Upper lobe of right lung (tissue), 1 donor: ENCODE measurements at regions not wholly inside any gene's neighbourhood (a gene's known extent, or its start where the extent isn't known, plus 50 kb on each side); places are given as distances from the start of the nearest gene placed in this dataset.

Experiments used
- ATAC-seq: fragments of 200-7000 bp; cut with Tn5 transposase; one replicate; pipeline ENCODE4 v1.9.1; 2020; ENCODE audit warnings: mild to moderate bottlenecking, moderate library complexity
- DNase-seq: peaks from one replicate; pipeline ENCODE4 v3.0.0-alpha.2; 2020
- H3K27ac ChIP-seq: fragments of 200-600 bp; one replicate; pipeline ENCODE4 v1.8.0; 2022
- H3K27me3 ChIP-seq: fragments of 200-600 bp; one replicate; pipeline ENCODE4 v1.8.0; 2022; ENCODE audit warnings: mild to moderate bottlenecking
- H3K36me3 ChIP-seq: fragments of 200-600 bp; one replicate; pipeline ENCODE4 v1.8.0; 2022
- H3K4me1 ChIP-seq: fragments of 200-600 bp; one replicate; pipeline ENCODE4 v1.8.0; 2022
- H3K4me3 ChIP-seq: fragments of 200-600 bp; one replicate; pipeline ENCODE4 v1.8.0; 2022; ENCODE audit warnings: mild to moderate bottlenecking
- H3K9me3 ChIP-seq: fragments of 200-600 bp; one replicate; pipeline ENCODE4 v1.8.0; 2022
- CTCF ChIP-seq: fragments of 200-600 bp; IDR thresholded peaks from one replicate; pipeline ENCODE4 v1.8.0; 2022; ENCODE audit warnings: antibody characterized with exemption
- intact Hi-C: fragments of 100-400 bp; cut with DNase I; formaldehyde crosslinking; loops from one replicate; pipeline ENCODE4 v1.11.0; 2022
- donor health status: DM: no; HTN: yes; CAD: no; lungs with severe emphysema.

- no peak overlapping the region for H3K27ac ChIP-seq
- DNase-seq (no peak), ATAC-seq (no peak)
- no peak for TF ChIP-seq CTCF
- H3K36me3 ChIP-seq = no peaks in the 10 kb centered on the region
- H3K9me3 ChIP-seq = no peaks in the 10 kb centered on the region
- H3K4me3 ChIP-seq = no peak overlapping the region
- intact Hi-C loops = no loop called here
- H3K4me1 ChIP-seq = no peaks in the 10 kb centered on the region
- no peaks in the 10 kb centered on the region for H3K27me3 ChIP-seq
Measured at GRCh38 chr7:132691201-132691600, 114.9 kb upstream of the PLXNA4 start.

- intact Hi-C loops = no loop called here
- no peak for TF ChIP-seq CTCF
- ATAC-seq = no peak
Measured at GRCh38 chr7:132690174-132690573, 113.9 kb upstream of the PLXNA4 start.

GRCh38 chr7:132687981-132688383, 111.7 kb upstream of the PLXNA4 start:
- no peaks in the 10 kb centered on the region for H3K27me3 ChIP-seq
- H3K9me3 ChIP-seq = no peaks in the 10 kb centered on the region
- intact Hi-C loops = no loop called here
- H3K4me1 ChIP-seq = no peaks in the 10 kb centered on the region
- no peak overlapping the region for H3K4me3 ChIP-seq
- DNase-seq (no peak), ATAC-seq (no peak)
- no peak for TF ChIP-seq CTCF
- no peaks in the 10 kb centered on the region for H3K36me3 ChIP-seq
- no peak overlapping the region for H3K27ac ChIP-seq

More at GRCh38 chr7:132690174-132690573, 113.9 kb upstream of the PLXNA4 start:
- H3K27ac ChIP-seq = no peak overlapping the region
- H3K4me3 ChIP-seq = no peak overlapping the region
- DNase-seq = no peak
- H3K4me1 ChIP-seq = no peaks in the 10 kb centered on the region
- no peaks in the 10 kb centered on the region for H3K27me3 ChIP-seq
- no peaks in the 10 kb centered on the region for H3K9me3 ChIP-seq
- H3K36me3 ChIP-seq = no peaks in the 10 kb centered on the region

GRCh38 chr7:132687016-132687415, 110.7 kb upstream of the PLXNA4 start:
- DNase-seq = no peak
- TF ChIP-seq CTCF = no peak
- no peak overlapping the region for H3K4me3 ChIP-seq
- intact Hi-C loops = no loop called here
- no peaks in the 10 kb centered on the region for H3K36me3 ChIP-seq
- H3K27ac ChIP-seq = no peak overlapping the region
- ATAC-seq = no peak
- no peaks in the 10 kb centered on the region for H3K4me1 ChIP-seq
- H3K9me3 ChIP-seq = no peaks in the 10 kb centered on the region
- H3K27me3 ChIP-seq = no peaks in the 10 kb centered on the region

GRCh38 chr7:132685277-132685676, 109.0 kb upstream of the PLXNA4 start:
- H3K4me1 ChIP-seq = no peaks in the 10 kb centered on the region
- no peaks in the 10 kb centered on the region for H3K27me3 ChIP-seq
- H3K36me3 ChIP-seq = no peaks in the 10 kb centered on the region
- H3K4me3 ChIP-seq = no peak overlapping the region
- intact Hi-C loops = no loop called here
- H3K9me3 ChIP-seq = no peaks in the 10 kb centered on the region
- no peak overlapping the region for H3K27ac ChIP-seq
- TF ChIP-seq CTCF = no peak
- ATAC-seq (no peak), DNase-seq (no peak)
